Neural cell (in vitro differentiated cells): ENCODE measurements at regions not wholly inside any gene's neighbourhood (a gene's known extent, or its start where the extent isn't known, plus 50 kb on each side); places are given as distances from the start of the nearest gene placed in this dataset.

Experiments
- H2AFZ ChIP-seq: fragments of 200-600, 300-800 bp; sonication (generic), shearing (Covaris generic); 2 replicates; pipeline ENCODE4 v1.6.0; 2014; ENCODE audit warnings: low read depth, mild to moderate bottlenecking, antibody characterized with exemption, low read length, moderate library complexity
- H3F3A ChIP-seq: fragments of 200-600 bp; shearing (Covaris generic); 2 replicates; pipeline ENCODE4 v1.6.1; 2016; ENCODE audit warnings: mild to moderate bottlenecking, moderate library complexity, mixed read lengths, antibody characterized with exemption, low read length; ENCODE audit not compliant: insufficient read depth, poor library complexity, severe bottlenecking
- H3K27ac ChIP-seq: fragments of 200-600, 300-800 bp; sonication (generic), shearing (Covaris generic); 2 replicates; pipeline ENCODE4 v1.5.1; 2014; ENCODE audit warnings: mild to moderate bottlenecking, low read length, moderate library complexity
- H3K27me3 ChIP-seq: fragments of 300-800, 200-600 bp; sonication (generic), shearing (Covaris generic); 2 replicates; pipeline ENCODE4 v1.6.0; 2014; ENCODE audit warnings: mild to moderate bottlenecking, low read depth, low read length, moderate library complexity; ENCODE audit not compliant: insufficient read depth
- H3K36me3 ChIP-seq: fragments of 300-800, 200-600 bp; sonication (generic), shearing (Covaris generic); 2 replicates; pipeline ENCODE4 v1.5.1; 2014; ENCODE audit warnings: mild to moderate bottlenecking, antibody characterized with exemption, low read length, moderate library complexity; ENCODE audit not compliant: insufficient read depth
- H3K4me2 ChIP-seq: fragments of 300-800, 200-600 bp; sonication (generic), shearing (Covaris generic); 2 replicates; pipeline ENCODE4 v1.6.0; 2014; ENCODE audit warnings: mild to moderate bottlenecking, low read length
- H3K4me3 ChIP-seq: fragments of 300-800, 200-600 bp; sonication (generic), shearing (Covaris generic); 2 replicates; pipeline ENCODE4 v1.5.1; 2014; ENCODE audit warnings: mild to moderate bottlenecking, low read length, moderate library complexity
- H3K79me2 ChIP-seq: fragments of 200-600 bp; shearing (Covaris generic); replicated peaks from 2 replicates; pipeline ENCODE4 v1.6.0; 2014; ENCODE audit warnings: mild to moderate bottlenecking, low read length, moderate library complexity; ENCODE audit not compliant: insufficient read depth
- H3K9ac ChIP-seq: fragments of 300-800, 200-600 bp; sonication (generic), shearing (Covaris generic); 2 replicates; pipeline ENCODE4 v1.6.1; 2016; ENCODE audit warnings: mild to moderate bottlenecking, low read length, mixed read lengths
- H3K9me2 ChIP-seq: fragments of 200-600 bp; shearing (Covaris generic); 2 replicates; pipeline ENCODE4 v1.6.1; 2016; ENCODE audit warnings: mild to moderate bottlenecking, low read length, mixed read lengths; ENCODE audit not compliant: insufficient read depth
- H3K9me3 ChIP-seq: fragments of 200-600, 300-800 bp; sonication (generic), shearing (Covaris generic); 2 replicates; pipeline ENCODE4 v1.6.1; 2016; ENCODE audit warnings: mild to moderate bottlenecking, mixed run types, low read length, moderate library complexity, mixed read lengths
- H4K20me1 ChIP-seq: fragments of 200-600 bp; shearing (Covaris generic); 2 replicates; pipeline ENCODE4 v1.6.1; 2016; ENCODE audit warnings: mild to moderate bottlenecking, mixed run types; ENCODE audit not compliant: insufficient read depth
- EP300 ChIP-seq: fragments of 450-650 bp; conservative IDR thresholded peaks from 2 replicates; pipeline ENCODE4 v1.6.1; 2014; ENCODE audit warnings: antibody characterized with exemption, mild to moderate bottlenecking, moderate library complexity; ENCODE audit not compliant: poor library complexity, severe bottlenecking
- EZH2 ChIP-seq: fragments of 200-600, 300-800 bp; shearing (Covaris generic), sonication (generic); IDR thresholded peaks from 2 replicates; pipeline ENCODE4 v1.6.1; 2014; ENCODE audit warnings: antibody characterized with exemption, low read length, borderline replicate concordance, mild to moderate bottlenecking; ENCODE audit not compliant: insufficient read depth, poor library complexity, severe bottlenecking
- MXI1 ChIP-seq: fragments of 450-650 bp; conservative IDR thresholded peaks from 2 replicates; pipeline ENCODE4 v1.6.1; 2014; ENCODE audit warnings: antibody characterized with exemption, mild to moderate bottlenecking; ENCODE audit not compliant: poor library complexity, severe bottlenecking
- POLR2AphosphoS5 ChIP-seq: IDR thresholded peaks from 2 replicates; pipeline ENCODE4 v1.6.1; 2012
- RAD21 ChIP-seq: fragments of 450-650 bp; conservative IDR thresholded peaks from 2 replicates; pipeline ENCODE4 v1.6.1; 2014; ENCODE audit warnings: antibody characterized with exemption, mild to moderate bottlenecking, moderate library complexity
- SMC3 ChIP-seq: fragments of 450-650 bp; conservative IDR thresholded peaks from 2 replicates; pipeline ENCODE4 v1.6.1; 2014; ENCODE audit warnings: antibody characterized with exemption, mild to moderate bottlenecking, moderate library complexity; ENCODE audit not compliant: poor library complexity
- TAF1 ChIP-seq: IDR thresholded peaks from 2 replicates; pipeline ENCODE4 v1.6.1; 2012; ENCODE audit warnings: low read depth
- TF ChIP-seq, protein P1 (sequence below): fragments of 450-650 bp; IDR thresholded peaks from 2 replicates; pipeline ENCODE4 v1.5.1; 2014; ENCODE audit warnings: antibody characterized with exemption, mild to moderate bottlenecking, moderate library complexity; ENCODE audit not compliant: poor library complexity, severe bottlenecking
- TF ChIP-seq, protein P2 (sequence below): IDR thresholded peaks from 2 replicates; pipeline ENCODE4 v1.6.1; 2012; ENCODE audit warnings: borderline replicate concordance

DNA sequence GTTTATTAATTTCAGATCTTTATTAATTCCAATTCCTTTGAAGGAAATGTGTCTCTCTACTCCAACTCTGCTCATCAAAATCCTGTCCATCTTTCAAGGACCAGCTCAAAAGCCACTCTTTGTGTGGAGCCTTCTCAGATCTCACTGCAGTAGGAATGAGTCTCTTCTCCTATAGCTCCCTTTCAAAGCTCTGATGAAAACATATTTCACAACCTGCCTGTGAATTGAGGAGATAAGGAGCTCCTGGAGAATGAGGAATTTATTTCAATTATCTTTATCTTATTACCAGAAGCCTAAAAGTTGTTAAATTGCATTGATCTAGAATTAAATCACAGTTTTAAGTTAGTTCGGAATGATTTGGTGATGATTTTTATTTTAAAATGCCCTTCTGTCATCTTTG lies 92.6 kb upstream of the TRPC3 start:
- Histone ChIP-seq H3K4me3 (no peak overlapping the region), H3K9ac (no peak overlapping the region), H3K27me3 (no peaks in the 10 kb centered on the region), H3K4me2 (no peak overlapping the region), H3K36me3 (no peaks in the 10 kb centered on the region), H3F3A (no peaks in the 10 kb centered on the region), H3K79me2 (no peaks in the 10 kb centered on the region), H2AFZ (no peak overlapping the region), H3K27ac (no peak overlapping the region), H3K9me2 (no peaks in the 10 kb centered on the region), H3K9me3 (no peaks in the 10 kb centered on the region), H4K20me1 (no peaks in the 10 kb centered on the region)
- no peak for TF ChIP-seq EP300
- no peak for TF ChIP-seq SMC3
- TF ChIP-seq POLR2AphosphoS5: no peak
- TF ChIP-seq, protein P1, sequence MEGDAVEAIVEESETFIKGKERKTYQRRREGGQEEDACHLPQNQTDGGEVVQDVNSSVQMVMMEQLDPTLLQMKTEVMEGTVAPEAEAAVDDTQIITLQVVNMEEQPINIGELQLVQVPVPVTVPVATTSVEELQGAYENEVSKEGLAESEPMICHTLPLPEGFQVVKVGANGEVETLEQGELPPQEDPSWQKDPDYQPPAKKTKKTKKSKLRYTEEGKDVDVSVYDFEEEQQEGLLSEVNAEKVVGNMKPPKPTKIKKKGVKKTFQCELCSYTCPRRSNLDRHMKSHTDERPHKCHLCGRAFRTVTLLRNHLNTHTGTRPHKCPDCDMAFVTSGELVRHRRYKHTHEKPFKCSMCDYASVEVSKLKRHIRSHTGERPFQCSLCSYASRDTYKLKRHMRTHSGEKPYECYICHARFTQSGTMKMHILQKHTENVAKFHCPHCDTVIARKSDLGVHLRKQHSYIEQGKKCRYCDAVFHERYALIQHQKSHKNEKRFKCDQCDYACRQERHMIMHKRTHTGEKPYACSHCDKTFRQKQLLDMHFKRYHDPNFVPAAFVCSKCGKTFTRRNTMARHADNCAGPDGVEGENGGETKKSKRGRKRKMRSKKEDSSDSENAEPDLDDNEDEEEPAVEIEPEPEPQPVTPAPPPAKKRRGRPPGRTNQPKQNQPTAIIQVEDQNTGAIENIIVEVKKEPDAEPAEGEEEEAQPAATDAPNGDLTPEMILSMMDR: no peak
- TF ChIP-seq, protein P2, sequence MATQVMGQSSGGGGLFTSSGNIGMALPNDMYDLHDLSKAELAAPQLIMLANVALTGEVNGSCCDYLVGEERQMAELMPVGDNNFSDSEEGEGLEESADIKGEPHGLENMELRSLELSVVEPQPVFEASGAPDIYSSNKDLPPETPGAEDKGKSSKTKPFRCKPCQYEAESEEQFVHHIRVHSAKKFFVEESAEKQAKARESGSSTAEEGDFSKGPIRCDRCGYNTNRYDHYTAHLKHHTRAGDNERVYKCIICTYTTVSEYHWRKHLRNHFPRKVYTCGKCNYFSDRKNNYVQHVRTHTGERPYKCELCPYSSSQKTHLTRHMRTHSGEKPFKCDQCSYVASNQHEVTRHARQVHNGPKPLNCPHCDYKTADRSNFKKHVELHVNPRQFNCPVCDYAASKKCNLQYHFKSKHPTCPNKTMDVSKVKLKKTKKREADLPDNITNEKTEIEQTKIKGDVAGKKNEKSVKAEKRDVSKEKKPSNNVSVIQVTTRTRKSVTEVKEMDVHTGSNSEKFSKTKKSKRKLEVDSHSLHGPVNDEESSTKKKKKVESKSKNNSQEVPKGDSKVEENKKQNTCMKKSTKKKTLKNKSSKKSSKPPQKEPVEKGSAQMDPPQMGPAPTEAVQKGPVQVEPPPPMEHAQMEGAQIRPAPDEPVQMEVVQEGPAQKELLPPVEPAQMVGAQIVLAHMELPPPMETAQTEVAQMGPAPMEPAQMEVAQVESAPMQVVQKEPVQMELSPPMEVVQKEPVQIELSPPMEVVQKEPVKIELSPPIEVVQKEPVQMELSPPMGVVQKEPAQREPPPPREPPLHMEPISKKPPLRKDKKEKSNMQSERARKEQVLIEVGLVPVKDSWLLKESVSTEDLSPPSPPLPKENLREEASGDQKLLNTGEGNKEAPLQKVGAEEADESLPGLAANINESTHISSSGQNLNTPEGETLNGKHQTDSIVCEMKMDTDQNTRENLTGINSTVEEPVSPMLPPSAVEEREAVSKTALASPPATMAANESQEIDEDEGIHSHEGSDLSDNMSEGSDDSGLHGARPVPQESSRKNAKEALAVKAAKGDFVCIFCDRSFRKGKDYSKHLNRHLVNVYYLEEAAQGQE: no peak

DNA sequence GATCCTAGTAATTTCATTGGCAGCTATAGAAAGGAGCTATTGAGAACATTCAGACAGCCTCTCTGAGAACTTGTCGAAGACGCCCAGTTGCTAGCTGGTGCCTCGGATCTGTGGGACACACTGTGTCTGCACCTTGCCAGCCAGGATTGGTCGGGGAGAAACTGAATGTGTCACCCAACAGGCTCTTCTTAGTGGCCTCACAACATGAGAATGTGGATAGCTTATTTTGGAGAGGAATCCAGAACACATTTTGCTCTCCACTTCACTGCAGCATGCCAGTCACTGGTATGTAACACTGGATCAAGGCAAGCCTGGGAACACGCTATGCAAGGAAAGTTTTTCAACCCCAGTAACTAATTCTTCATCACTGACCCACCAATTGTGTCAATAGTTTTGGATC lies 89.5 kb upstream of the TRPC3 start:
- no peaks in the 10 kb centered on the region for H3K36me3 ChIP-seq
- H4K20me1 ChIP-seq: no peaks in the 10 kb centered on the region
- no peaks in the 10 kb centered on the region for H3K9me3 ChIP-seq
- no peak overlapping the region for H3K4me3 ChIP-seq
- no peak overlapping the region for H2AFZ ChIP-seq
- H3K27ac ChIP-seq: no peak overlapping the region
- H3K9me2 ChIP-seq: no peaks in the 10 kb centered on the region
- H3K79me2 ChIP-seq: no peaks in the 10 kb centered on the region
- TF ChIP-seq SMC3: no peak
- no peak for TF ChIP-seq MXI1
- no peak for TF ChIP-seq TAF1
- TF ChIP-seq RAD21: no peak
- TF ChIP-seq EZH2: no peak
- TF ChIP-seq, protein P2: no peak
- TF ChIP-seq EP300: no peak
- TF ChIP-seq, protein P1: no peak
- TF ChIP-seq POLR2AphosphoS5: no peak
- H3K4me2 ChIP-seq: no peak overlapping the region
- no peaks in the 10 kb centered on the region for H3F3A ChIP-seq
- no peaks in the 10 kb centered on the region for H3K27me3 ChIP-seq
- no peak overlapping the region for H3K9ac ChIP-seq
